ENCODE measurements at regions not wholly inside any gene's neighbourhood (a gene's known extent, or its start where the extent isn't known, plus 50 kb on each side); places are given as distances from the start of the nearest gene placed in this dataset.
A peak's percentile ranks its signal among the peaks of the same experiment; 100 is the strongest.

GRCh38 chr13:37433086-37433485 is 165.5 kb downstream of the POSTN start:
- Histone ChIP-seq H3K27me3 (ENCODE audit: insufficient read depth, low read length, poor library complexity) (no peaks in the 10 kb centered on the region), H3K4ac (ENCODE audit: low read depth, low read length) (no peak overlapping the region), H3K23ac (ENCODE audit: low read length) (no peak overlapping the region), H2BK120ac (ENCODE audit: low read depth, low read length) (no peak overlapping the region), H3K79me1 (ENCODE audit: low read length) (no peaks in the 10 kb centered on the region), H2BK15ac (replicated peaks; ENCODE audit: low read depth) (no peak overlapping the region), H3K9ac (ENCODE audit: low read length) (no peak overlapping the region), H3K4me1 (ENCODE audit: control insufficient read depth, low read depth, low read length) (no peaks in the 10 kb centered on the region), H3K56ac (ENCODE audit: low read length) (no peak overlapping the region), H4K5ac (ENCODE audit: low read length) (no peak overlapping the region), H2AK5ac (ENCODE audit: low read length) (no peak overlapping the region), H3K18ac (ENCODE audit: low read length) (no peak overlapping the region), H4K8ac (ENCODE audit: low read depth, low read length) (no peak overlapping the region), H2BK5ac (ENCODE audit: low read length) (no peak overlapping the region), H3K79me2 (ENCODE audit: control insufficient read depth, insufficient read depth, low read length) (no peaks in the 10 kb centered on the region), H3K4me3 (ENCODE audit: low read length) (no peak overlapping the region), H3K36me3 (ENCODE audit: control insufficient read depth, insufficient read depth, low read length) (no peaks in the 10 kb centered on the region), H3K27ac (ENCODE audit: low read depth, low read length) (no peak overlapping the region), H3K4me2 (ENCODE audit: low read length) (no peak overlapping the region)
- DNase-seq = no peak
- WGBS (ENCODE audit: extremely low coverage, insufficient coverage, low lambda C conversion rate) = no CpG with 5 or more reads among the region's 1 CpG

DNA sequence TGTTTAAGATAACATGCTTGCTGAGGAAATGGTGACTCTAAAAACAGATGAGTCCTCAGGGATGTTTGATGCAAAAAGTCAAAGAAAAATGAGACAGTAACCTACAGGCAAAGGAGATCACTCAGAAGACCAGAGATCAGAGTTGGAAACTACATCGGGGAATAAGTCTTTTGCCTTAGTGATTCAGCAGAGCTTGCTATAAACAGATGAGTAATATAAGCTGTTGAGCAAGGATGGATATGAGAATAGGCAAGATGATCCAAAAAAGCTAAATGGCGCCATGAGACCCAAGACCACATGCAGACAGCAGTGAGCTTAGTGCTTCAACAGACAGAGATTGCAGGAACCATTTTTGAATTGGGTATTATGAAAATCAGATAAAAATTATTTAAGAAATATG is 168.6 kb downstream of the POSTN start:
- H3K4ac ChIP-seq (ENCODE audit: low read depth, low read length) = no peak overlapping the region
- H4K8ac ChIP-seq (ENCODE audit: low read depth, low read length) = no peak overlapping the region
- no peak for DNase-seq
- H3K79me2 ChIP-seq (ENCODE audit: control insufficient read depth, insufficient read depth, low read length) = no peaks in the 10 kb centered on the region
- H3K4me2 ChIP-seq (ENCODE audit: low read length) = no peak overlapping the region
- H3K56ac ChIP-seq (ENCODE audit: low read length) = no peak overlapping the region
- H2AK5ac ChIP-seq (ENCODE audit: low read length) = no peak overlapping the region
- H3K79me1 ChIP-seq (ENCODE audit: low read length) = no peaks in the 10 kb centered on the region
- no peaks in the 10 kb centered on the region for H3K27me3 ChIP-seq (ENCODE audit: insufficient read depth, low read length, poor library complexity)
- H3K27ac ChIP-seq (ENCODE audit: low read depth, low read length) = no peak overlapping the region
- no peak overlapping the region for H2BK120ac ChIP-seq (ENCODE audit: low read depth, low read length)
- no peak overlapping the region for H3K4me3 ChIP-seq (ENCODE audit: low read length)
- no peak overlapping the region for H2BK5ac ChIP-seq (ENCODE audit: low read length)
- H3K4me1 ChIP-seq (ENCODE audit: control insufficient read depth, low read depth, low read length) = no peaks in the 10 kb centered on the region
- no CpG with 5 or more reads among the region's 2 CpGs for WGBS (ENCODE audit: extremely low coverage, insufficient coverage, low lambda C conversion rate)
- H4K5ac ChIP-seq (ENCODE audit: low read length) = no peak overlapping the region
- no peaks in the 10 kb centered on the region for H3K36me3 ChIP-seq (ENCODE audit: control insufficient read depth, insufficient read depth, low read length)
- no peak overlapping the region for H3K18ac ChIP-seq (ENCODE audit: low read length)
- no peak overlapping the region for H2BK15ac ChIP-seq (replicated peaks; ENCODE audit: low read depth)
- H3K9ac ChIP-seq (ENCODE audit: low read length) = no peak overlapping the region
- H3K23ac ChIP-seq (ENCODE audit: low read length) = no peak overlapping the region

- H3K23ac ChIP-seq (ENCODE audit: low read length) = no peak overlapping the region
- H3K4me1 ChIP-seq (ENCODE audit: control insufficient read depth, low read depth, low read length) = no peaks in the 10 kb centered on the region
- H3K4ac ChIP-seq (ENCODE audit: low read depth, low read length) = no peak overlapping the region
- H3K36me3 ChIP-seq (ENCODE audit: control insufficient read depth, insufficient read depth, low read length) = no peaks in the 10 kb centered on the region
- no peak overlapping the region for H2BK120ac ChIP-seq (ENCODE audit: low read depth, low read length)
- no peak overlapping the region for H2BK5ac ChIP-seq (ENCODE audit: low read length)
- H3K27me3 ChIP-seq (ENCODE audit: insufficient read depth, low read length, poor library complexity) = no peaks in the 10 kb centered on the region
- no peaks in the 10 kb centered on the region for H3K79me1 ChIP-seq (ENCODE audit: low read length)
- peak; percentile 32 for DNase-seq
- no peak overlapping the region for H2AK5ac ChIP-seq (ENCODE audit: low read length)
- no peak overlapping the region for H3K56ac ChIP-seq (ENCODE audit: low read length)
- no peak overlapping the region for H3K27ac ChIP-seq (ENCODE audit: low read depth, low read length)
- H2BK15ac ChIP-seq (replicated peaks; ENCODE audit: low read depth) = no peak overlapping the region
- H4K5ac ChIP-seq (ENCODE audit: low read length) = no peak overlapping the region
- WGBS (ENCODE audit: extremely low coverage, insufficient coverage, low lambda C conversion rate) = no CpG with 5 or more reads among the region's 3 CpGs
- no peaks in the 10 kb centered on the region for H3K79me2 ChIP-seq (ENCODE audit: control insufficient read depth, insufficient read depth, low read length)
- no peak overlapping the region for H3K18ac ChIP-seq (ENCODE audit: low read length)
- H3K4me2 ChIP-seq (ENCODE audit: low read length) = no peak overlapping the region
- no peak overlapping the region for H4K8ac ChIP-seq (ENCODE audit: low read depth, low read length)
- no peak overlapping the region for H3K4me3 ChIP-seq (ENCODE audit: low read length)
- H3K9ac ChIP-seq (ENCODE audit: low read length) = no peak overlapping the region
These were observed 170.6 kb downstream of the POSTN start for GRCh38 chr13:37427843-37428494.

DNA sequence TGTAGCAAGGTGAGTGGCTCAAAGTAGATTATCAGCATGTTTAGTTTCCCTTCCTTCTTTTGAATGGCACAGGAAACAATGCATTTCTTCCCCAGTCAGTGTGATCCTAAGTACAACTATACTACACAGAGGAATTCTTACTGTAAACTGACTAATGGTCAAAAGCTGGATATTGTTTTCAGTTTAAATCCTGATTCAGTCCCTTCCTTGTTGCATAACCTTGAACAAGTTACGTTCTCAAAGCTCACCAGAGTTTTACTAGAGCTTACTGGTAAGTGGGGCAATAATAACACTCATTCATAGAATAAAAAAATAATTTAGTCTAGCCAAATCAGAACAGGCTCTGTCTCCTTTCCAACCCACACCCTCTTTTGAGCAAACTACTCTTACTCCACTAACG is 180.1 kb downstream of the POSTN start:
- H3K4ac ChIP-seq (ENCODE audit: low read depth, low read length) = no peak overlapping the region
- H2BK120ac ChIP-seq (ENCODE audit: low read depth, low read length) = no peak overlapping the region
- no peak overlapping the region for H3K9ac ChIP-seq (ENCODE audit: low read length)
- H3K18ac ChIP-seq (ENCODE audit: low read length) = no peak overlapping the region
- H3K56ac ChIP-seq (ENCODE audit: low read length) = no peak overlapping the region
- no CpG with 5 or more reads among the region's 2 CpGs for WGBS (ENCODE audit: extremely low coverage, insufficient coverage, low lambda C conversion rate)
- H2BK15ac ChIP-seq (replicated peaks; ENCODE audit: low read depth) = no peak overlapping the region
- H3K79me1 ChIP-seq (ENCODE audit: low read length) = no peaks in the 10 kb centered on the region
- DNase-seq = no peak
- no peak overlapping the region for H4K8ac ChIP-seq (ENCODE audit: low read depth, low read length)
- H3K79me2 ChIP-seq (ENCODE audit: control insufficient read depth, insufficient read depth, low read length) = no peaks in the 10 kb centered on the region
- no peak overlapping the region for H3K23ac ChIP-seq (ENCODE audit: low read length)
- H2BK5ac ChIP-seq (ENCODE audit: low read length) = no peak overlapping the region
- no peak overlapping the region for H3K27ac ChIP-seq (ENCODE audit: low read depth, low read length)
- no peak overlapping the region for H3K4me2 ChIP-seq (ENCODE audit: low read length)
- no peak overlapping the region for H3K4me3 ChIP-seq (ENCODE audit: low read length)
- H3K36me3 ChIP-seq (ENCODE audit: control insufficient read depth, insufficient read depth, low read length) = no peaks in the 10 kb centered on the region
- H3K27me3 ChIP-seq (ENCODE audit: insufficient read depth, low read length, poor library complexity) = no peaks in the 10 kb centered on the region
- peaks cover 2% of the 10 kb centered on the region for H3K4me1 ChIP-seq (ENCODE audit: control insufficient read depth, low read depth, low read length)
- no peak overlapping the region for H2AK5ac ChIP-seq (ENCODE audit: low read length)
- H4K5ac ChIP-seq (ENCODE audit: low read length) = no peak overlapping the region

GRCh38 chr13:37417060-37417441 is 181.5 kb downstream of the POSTN start:
- H3K23ac ChIP-seq (ENCODE audit: low read length) = no peak overlapping the region
- H3K79me1 ChIP-seq (ENCODE audit: low read length) = no peaks in the 10 kb centered on the region
- no peak for DNase-seq
- H3K4me1 ChIP-seq (ENCODE audit: control insufficient read depth, low read depth, low read length) = peaks cover 2% of the 10 kb centered on the region
- no CpG with 5 or more reads among the region's 3 CpGs for WGBS (ENCODE audit: extremely low coverage, insufficient coverage, low lambda C conversion rate)
- no peak overlapping the region for H4K5ac ChIP-seq (ENCODE audit: low read length)
- H3K79me2 ChIP-seq (ENCODE audit: control insufficient read depth, insufficient read depth, low read length) = no peaks in the 10 kb centered on the region
- H2BK15ac ChIP-seq (replicated peaks; ENCODE audit: low read depth) = no peak overlapping the region
- no peak overlapping the region for H3K4ac ChIP-seq (ENCODE audit: low read depth, low read length)
- H3K4me3 ChIP-seq (ENCODE audit: low read length) = no peak overlapping the region
- H2BK120ac ChIP-seq (ENCODE audit: low read depth, low read length) = no peak overlapping the region
- no peak overlapping the region for H2AK5ac ChIP-seq (ENCODE audit: low read length)
- H3K27me3 ChIP-seq (ENCODE audit: insufficient read depth, low read length, poor library complexity) = no peaks in the 10 kb centered on the region
- no peak overlapping the region for H3K4me2 ChIP-seq (ENCODE audit: low read length)
- no peak overlapping the region for H2BK5ac ChIP-seq (ENCODE audit: low read length)
- no peak overlapping the region for H3K27ac ChIP-seq (ENCODE audit: low read depth, low read length)
- H3K9ac ChIP-seq (ENCODE audit: low read length) = no peak overlapping the region
- H3K56ac ChIP-seq (ENCODE audit: low read length) = no peak overlapping the region
- no peaks in the 10 kb centered on the region for H3K36me3 ChIP-seq (ENCODE audit: control insufficient read depth, insufficient read depth, low read length)
- H4K8ac ChIP-seq (ENCODE audit: low read depth, low read length) = no peak overlapping the region
- H3K18ac ChIP-seq (ENCODE audit: low read length) = no peak overlapping the region

Measured in mesendoderm (in vitro differentiated cells).